ENCODE measurements at regions not wholly inside any gene's neighbourhood (a gene's known extent, or its start where the extent isn't known, plus 50 kb on each side); places are given as distances from the start of the nearest gene placed in this dataset.

- Histone ChIP-seq H2AFZ (ENCODE audit: control insufficient read depth, low read depth, low read length) (no peak overlapping the region), H3K9me3 (replicated peaks; ENCODE audit: control insufficient read depth, insufficient read depth, low read length) (peaks cover 2% of the 10 kb centered on the region; the same call in 2 of the 3 replicates), H3K4me1 (ENCODE audit: control insufficient read depth, insufficient read depth, low read length) (peaks cover 4% of the 10 kb centered on the region), H3K9ac (ENCODE audit: control insufficient read depth, insufficient read depth, low read length) (no peak overlapping the region), H3K36me3 (ENCODE audit: control insufficient read depth in 2 of 2, insufficient read depth in 2 of 2, low read length in 1 of 2) (no peaks in the 10 kb centered on the region), H3K27ac (ENCODE audit: control insufficient read depth, insufficient read depth) (no peak overlapping the region), H3K79me2 (ENCODE audit: control insufficient read depth, insufficient read depth, low read length) (no peaks in the 10 kb centered on the region), H4K20me1 (ENCODE audit: control insufficient read depth, insufficient read depth) (no peaks in the 10 kb centered on the region), H3K4me3 (no peak overlapping the region), H3K4me2 (ENCODE audit: control insufficient read depth, insufficient read depth) (no peak overlapping the region), H3K27me3 (replicated peaks in 1 of 2; ENCODE audit: control insufficient read depth in 2 of 2, insufficient read depth in 2 of 2, low read length in 1 of 2) (no peaks in the 10 kb centered on the region)
- in situ Hi-C loops (cut with MboI), result no loop called here
- no peak for ATAC-seq
- RAD21 ChIA-PET (ENCODE audit: unreplicated experiment), result interaction anchor here (1.8 kb wide), 1 partner anchor 15 kb away, joined by 5 read pairs; no protein-coding TSS in a partner anchor
- DNase-seq (ENCODE audit: low read depth, low spot score), result no peak
- intact Hi-C loops (cut with micrococcal nuclease; ENCODE audit: unreplicated experiment), result no loop called here
- SMC1A ChIA-PET (ENCODE audit: uncharacterized antibody, unreplicated experiment), result interaction anchor here (0.9 to 4.4 kb wide), 6 partner anchors 13 to 1775 kb away, joined by 3 to 32 read pairs (median 5); no protein-coding TSS in a partner anchor
- POLR2A ChIA-PET, result no interaction called here
- FAIRE-seq, result no peak
- WGBS (ENCODE audit: insufficient coverage, insufficient replicate concordance, low lambda C conversion rate, missing lambda C conversion rate), result 85% methylated on average over 1 of the region's 1 CpG
- CTCF ChIA-PET, result interaction anchor here (0.6 to 2.0 kb wide), 4 partner anchors 10 to 54 kb away, joined by 3 to 10 read pairs (median 4); no protein-coding TSS in a partner anchor
- BruUV-seq (replicated peaks), result no TSS peak
- TF ChIP-seq NR2C2 (IDR thresholded peaks at IDR 0.05; ENCODE audit: borderline replicate concordance, control insufficient read depth, insufficient read length, low read depth), result no peak
- TF ChIP-seq FOS (IDR thresholded peaks at IDR 0.05; ENCODE audit: borderline replicate concordance, extremely low read depth, insufficient read length), result no peak
- no peak for TF ChIP-seq ZNF622 (IDR thresholded peaks at IDR 0.05)
- no peak for TF ChIP-seq ETV6 (conservative IDR thresholded peaks at IDR 0.05 in 1 of 2, IDR thresholded peaks at IDR 0.05 in 1 of 2; ENCODE audit: borderline replicate concordance in 1 of 2, low read depth in 1 of 2)
- TF ChIP-seq MYB (IDR thresholded peaks at IDR 0.05; ENCODE audit: borderline replicate concordance, low read depth, low read length), result no peak
- TF ChIP-seq POU2F2 (IDR thresholded peaks at IDR 0.05; ENCODE audit: borderline replicate concordance, low read depth, low read length), result no peak
- no peak for TF ChIP-seq ZNF592 (IDR thresholded peaks at IDR 0.05)
- TF ChIP-seq E2F8 (IDR thresholded peaks at IDR 0.05; ENCODE audit: low read depth, partially characterized antibody), result no peak
- TF ChIP-seq TCF7 (IDR thresholded peaks at IDR 0.05; ENCODE audit: borderline replicate concordance), result no peak
- TF ChIP-seq PML (IDR thresholded peaks at IDR 0.05; ENCODE audit: low read length), result no peak
- no peak for TF ChIP-seq SPI1 (IDR thresholded peaks at IDR 0.05; ENCODE audit: borderline replicate concordance, insufficient read depth, low read depth, low read length)
- TF ChIP-seq ZSCAN29 (IDR thresholded peaks at IDR 0.05), result no peak
- TF ChIP-seq TAF1 (IDR thresholded peaks at IDR 0.05; ENCODE audit: borderline replicate concordance, low read depth, low read length), result no peak
Observed at GRCh38 chr12:89781156-89781555, 72.5 kb upstream of the ATP2B1 start.

All from GM12878 (cell line).